Limb (tissue), 2 donors: ENCODE measurements at regions not wholly inside any gene's neighbourhood (a gene's known extent, or its start where the extent isn't known, plus 50 kb on each side); places are given as distances from the start of the nearest gene placed in this dataset.

Experiments
- DNase-seq, 2 donors: peaks; one replicate each; pipeline ENCODE4 v3.0.0-alpha.2; 2016; ENCODE audit errors: extremely low spot score in 2 of 2

DNA sequence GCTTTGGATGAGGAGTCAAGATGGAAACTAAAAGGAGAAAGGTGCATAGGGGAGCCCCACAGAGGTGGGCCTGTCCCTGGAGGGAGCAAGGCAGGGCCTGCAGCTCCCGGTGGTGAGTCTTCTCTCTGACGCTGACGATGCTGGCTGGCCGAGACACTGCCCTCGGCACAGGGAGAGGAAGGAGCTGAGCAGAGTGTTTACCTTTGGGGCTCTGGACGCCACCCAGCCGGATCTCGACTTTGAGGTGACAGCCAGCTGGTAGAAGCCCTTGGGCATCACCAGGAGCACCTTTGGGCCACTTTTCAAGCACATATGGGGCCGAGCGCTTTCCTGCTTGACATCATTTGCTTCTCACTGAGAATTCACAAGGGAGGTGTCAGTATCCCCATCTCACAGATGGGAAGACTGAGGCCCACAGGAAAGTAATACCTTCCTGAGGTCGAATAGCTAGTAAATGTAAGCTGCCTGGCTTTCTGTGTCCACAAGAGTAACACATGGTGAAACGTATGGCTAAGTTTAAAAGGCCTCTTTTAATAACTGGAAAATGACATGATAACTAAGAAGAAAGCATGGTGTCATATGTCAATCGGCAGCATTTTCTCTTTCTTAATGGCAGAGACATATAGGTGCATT lies 294.3 kb upstream of the TNRC6C start:
- DNase-seq, result no peak

GRCh38 chr17:77665833-77666232 lies 292.7 kb upstream of the TNRC6C start:
- DNase-seq, result no peak

- no peak for DNase-seq
These were observed 292.0 kb upstream of the TNRC6C start for GRCh38 chr17:77666462-77666861.

- DNase-seq, result no peak
These were observed 291.6 kb upstream of the TNRC6C start for GRCh38 chr17:77666881-77667395.

- no peak for DNase-seq
These were observed 291.0 kb upstream of the TNRC6C start for GRCh38 chr17:77667478-77667877.

DNA sequence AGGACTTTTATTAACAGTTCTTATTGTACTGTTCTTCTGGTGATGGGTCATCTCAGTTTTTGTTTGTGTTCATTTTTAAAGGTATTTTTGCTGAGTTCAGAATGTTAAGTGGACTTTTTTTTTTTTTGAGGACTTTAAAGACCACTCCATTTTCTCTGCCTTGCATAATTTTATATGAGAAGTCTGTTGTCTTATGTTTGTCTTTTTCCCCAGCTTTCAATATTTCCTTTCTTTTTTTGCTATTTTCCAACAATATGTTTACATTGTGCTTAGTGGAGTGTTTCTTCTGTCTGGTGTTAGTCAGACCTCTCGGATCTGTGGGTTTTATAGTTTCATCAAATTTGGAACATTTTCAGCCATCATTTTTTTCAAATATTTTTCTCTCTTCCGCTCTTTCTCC lies 290.0 kb upstream of the TNRC6C start:
- DNase-seq, result no peak

DNA sequence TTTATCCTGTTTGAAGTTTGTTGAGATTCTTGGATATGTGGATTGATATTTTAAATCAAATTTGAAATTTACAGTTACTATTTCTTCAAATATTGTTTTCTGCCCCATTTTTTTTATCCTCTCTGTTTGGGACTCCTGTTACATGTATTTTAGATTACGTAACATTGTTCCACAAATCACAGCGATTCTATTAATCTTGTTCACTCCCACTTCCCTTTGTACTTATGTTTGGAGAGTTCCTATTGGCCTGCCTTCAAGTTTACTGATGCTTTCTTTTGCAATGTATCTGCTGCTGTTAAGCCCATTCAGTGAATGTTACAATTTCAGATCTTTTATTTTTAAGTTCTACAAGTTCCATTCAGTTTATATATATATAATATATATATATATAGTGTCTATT lies 288.3 kb upstream of the TNRC6C start:
- no peak for DNase-seq

GRCh38 chr17:77674358-77674757 lies 284.1 kb upstream of the TNRC6C start:
- DNase-seq, result no peak

DNA sequence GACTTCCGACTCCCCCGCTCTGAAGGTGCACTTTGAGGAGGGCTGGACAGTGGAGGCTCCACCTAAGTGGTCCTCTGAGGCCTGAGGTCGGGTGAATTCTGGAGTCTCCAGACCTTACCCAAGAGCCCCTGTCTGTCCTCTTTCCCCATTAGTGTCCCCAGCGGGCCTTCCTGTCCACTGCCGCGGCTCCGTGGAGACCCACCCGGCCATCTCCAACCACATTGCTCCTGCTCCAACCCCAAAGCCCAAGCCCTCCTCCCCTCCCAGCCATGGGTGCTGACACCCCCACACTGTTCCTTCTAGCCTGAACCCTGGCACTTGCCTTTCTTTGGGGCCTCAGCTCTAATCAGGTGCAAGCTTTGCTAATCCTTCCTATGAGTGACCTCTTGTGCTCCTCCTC lies 283.1 kb upstream of the TNRC6C start:
- no peak for DNase-seq

DNA sequence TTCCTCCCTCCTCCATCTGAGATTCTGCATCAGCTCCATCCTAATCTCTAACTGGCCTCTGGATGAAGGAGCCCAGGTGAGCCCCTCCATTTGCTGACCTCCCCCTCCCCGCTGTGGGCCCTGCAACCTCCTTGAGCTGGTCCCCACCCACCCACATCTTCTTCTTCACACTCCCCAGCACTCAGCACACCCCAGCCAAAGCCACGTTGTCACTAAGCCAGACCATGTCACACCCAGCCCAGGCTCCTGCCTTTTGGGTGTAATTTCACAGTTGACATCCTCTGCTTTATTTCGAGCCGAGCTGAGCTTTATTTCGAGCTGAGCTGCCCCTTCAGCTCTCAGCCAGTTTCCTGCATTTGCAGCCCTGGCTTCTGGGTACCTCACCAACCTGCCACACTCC lies 282.7 kb upstream of the TNRC6C start:
- DNase-seq, result no peak

DNA sequence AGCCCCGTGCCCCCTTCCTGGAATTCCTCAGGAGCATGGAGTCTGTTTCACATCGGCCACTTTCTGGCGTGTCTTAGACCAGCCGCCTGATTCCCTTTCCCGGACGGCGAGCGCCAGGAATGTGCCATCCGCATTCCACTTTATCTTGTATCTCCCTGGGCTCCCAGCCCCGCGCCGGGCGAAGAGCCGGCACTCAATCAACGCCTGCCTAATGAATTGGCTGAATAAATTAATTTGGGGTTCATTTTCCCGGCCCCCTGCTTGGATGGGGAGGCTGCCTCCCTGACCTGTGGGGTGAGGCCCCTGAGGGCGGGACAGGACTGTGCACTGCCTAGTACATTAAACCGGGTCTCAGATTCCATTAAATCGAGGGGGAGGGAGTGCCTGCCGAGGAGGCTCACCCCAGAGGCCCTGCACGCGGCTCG lies 282.3 kb upstream of the TNRC6C start:
- DNase-seq, result no peak

GRCh38 chr17:77677211-77677610 lies 281.3 kb upstream of the TNRC6C start:
- DNase-seq, result peak; percentile 60 to 75

DNA sequence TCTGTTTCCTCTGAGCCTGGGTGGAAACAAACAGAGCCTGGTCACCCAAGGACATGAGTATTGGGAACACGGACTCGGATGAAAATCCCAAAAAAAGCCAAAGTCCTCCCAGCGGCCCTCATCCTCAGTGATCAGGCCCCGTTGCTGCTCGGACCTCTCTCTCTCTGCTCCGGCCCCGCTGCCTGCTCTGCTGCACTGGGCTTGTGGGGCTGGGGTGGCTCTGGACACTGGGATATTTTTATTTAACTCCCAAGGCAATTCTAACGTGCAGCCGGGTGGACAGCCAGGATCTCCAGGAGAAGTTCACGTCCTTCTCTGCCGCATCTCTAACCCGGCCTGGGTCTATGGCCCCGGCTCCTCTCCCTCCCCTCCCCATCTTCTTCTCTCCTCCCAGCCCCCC lies 280.9 kb upstream of the TNRC6C start:
- no peak for DNase-seq

GRCh38 chr17:77679589-77679988 lies 278.9 kb upstream of the TNRC6C start:
- peak in 1 of 2 donors; percentile 17 for DNase-seq

DNA sequence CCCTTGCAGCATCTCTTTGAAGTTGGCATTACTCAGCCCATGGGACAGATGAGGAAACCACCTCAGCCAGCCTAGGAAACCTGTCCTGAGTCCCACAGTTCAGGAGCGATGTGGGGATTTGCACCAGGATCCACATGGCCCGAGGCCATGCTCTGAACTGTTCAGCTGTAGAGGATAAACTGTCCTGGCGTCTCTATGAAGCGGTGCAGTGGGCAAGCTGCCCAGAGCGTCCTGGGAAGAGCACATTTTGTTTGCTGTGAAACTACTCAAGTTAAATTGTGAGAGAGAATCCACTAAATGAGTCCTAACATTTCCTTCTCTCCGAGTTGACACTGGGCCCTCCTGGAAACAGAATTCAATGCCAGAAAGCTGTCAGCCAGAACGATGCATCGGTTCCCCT lies 276.6 kb upstream of the TNRC6C start:
- DNase-seq, result peak; percentile 75 to 81

GRCh38 chr17:77684803-77685798 lies 273.4 kb upstream of the TNRC6C start:
- DNase-seq, result no peak

- DNase-seq, result no peak
These were observed 272.5 kb upstream of the TNRC6C start for GRCh38 chr17:77685881-77686486.

- DNase-seq, result no peak
These were observed 271.6 kb upstream of the TNRC6C start for GRCh38 chr17:77686903-77687302.

DNA sequence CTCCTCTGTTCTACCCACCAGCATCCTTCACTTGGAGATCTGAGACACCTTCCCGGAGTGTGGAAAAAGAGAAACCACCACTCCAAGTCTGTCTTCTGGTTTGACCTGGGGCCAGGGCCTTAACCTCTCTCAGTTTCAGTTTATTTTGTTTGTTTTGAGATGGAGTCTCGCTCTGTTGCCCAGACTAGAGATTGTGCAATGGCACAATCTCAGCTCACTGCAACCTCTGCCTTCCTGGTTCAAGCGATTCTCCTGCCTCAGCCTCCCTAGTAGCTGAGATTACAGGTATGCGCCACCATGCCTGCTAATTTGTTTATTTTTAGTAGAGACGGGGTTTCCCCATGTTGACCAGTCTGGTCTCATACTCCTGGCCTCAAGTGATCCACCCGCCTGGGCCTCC lies 271.1 kb upstream of the TNRC6C start:
- DNase-seq, result no peak

GRCh38 chr17:77687921-77688320 lies 270.6 kb upstream of the TNRC6C start:
- DNase-seq, result no peak

DNA sequence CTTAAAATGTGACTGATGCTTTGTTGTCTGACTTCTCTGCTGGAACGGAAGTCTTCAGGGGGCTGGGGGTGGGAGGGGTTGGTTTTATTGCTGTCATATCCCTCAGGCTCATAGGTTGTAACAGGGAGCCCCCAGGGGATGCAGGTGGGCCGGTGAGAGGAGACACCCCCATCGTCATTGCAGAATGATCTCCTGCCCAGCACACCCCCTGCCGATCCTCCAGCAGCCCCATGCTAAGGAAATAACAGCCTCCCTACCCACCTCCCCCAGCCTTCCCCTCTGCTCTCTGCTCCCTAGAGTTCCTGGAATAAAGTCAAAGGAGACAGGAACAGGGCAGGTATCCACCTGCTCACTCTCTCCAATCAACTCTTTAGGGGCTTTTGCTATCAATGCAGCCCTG lies 270.1 kb upstream of the TNRC6C start:
- no peak for DNase-seq
